SK-N-SH treated with all-trans-retinoic acid at 6 μM for 48 hours (cell line): ENCODE measurements at regions not wholly inside any gene's neighbourhood (a gene's known extent, or its start where the extent isn't known, plus 50 kb on each side); places are given as distances from the start of the nearest gene placed in this dataset.

Source experiments
- ATAC-seq: fragments of 200-7000 bp; cut with Tn5 transposase; 3 replicates; pipeline ENCODE4 v1.9.1; 2020; ENCODE audit warnings: mild to moderate bottlenecking, moderate library complexity
- ARNTL ChIP-seq: fragments of 450-650 bp; formaldehyde crosslinking; IDR thresholded peaks from 2 replicates; pipeline ENCODE4 v1.5.0; 2020; ENCODE audit warnings: low read depth, mild to moderate bottlenecking, moderate library complexity, borderline replicate concordance
- BACH2 ChIP-seq: fragments of 250-450 bp; sonication (Bioruptor Pico); IDR thresholded peaks from 2 replicates; pipeline ENCODE4 v1.9.0; 2021; ENCODE audit warnings: mild to moderate bottlenecking, borderline replicate concordance
- CREB5 ChIP-seq: fragments of 250-450 bp; sonication (Bioruptor Pico); IDR thresholded peaks from 2 replicates; pipeline ENCODE4 v1.5.1; 2020; ENCODE audit warnings: low read depth, mild to moderate bottlenecking, moderate library complexity
- CSDC2 ChIP-seq: fragments of 250-450 bp; sonication (Bioruptor Pico); IDR thresholded peaks from 2 replicates; pipeline ENCODE4 v1.5.0; 2020; ENCODE audit warnings: mild to moderate bottlenecking, moderate library complexity
- ESRRG ChIP-seq: fragments of 250-450 bp; sonication (Bioruptor Pico); IDR thresholded peaks from 2 replicates; pipeline ENCODE4 v1.6.1; 2021; ENCODE audit warnings: mild to moderate bottlenecking
- GLIS3 ChIP-seq: fragments of 250-450 bp; sonication (Bioruptor Pico); IDR thresholded peaks from 2 replicates; pipeline ENCODE4 v1.5.0; 2020; ENCODE audit warnings: mild to moderate bottlenecking, moderate library complexity
- ISL1 ChIP-seq: fragments of 250-450 bp; sonication (Bioruptor Pico); IDR thresholded peaks from 2 replicates; pipeline ENCODE4 v2.1.2; 2022; ENCODE audit warnings: mild to moderate bottlenecking, moderate library complexity
- OSR1 ChIP-seq: fragments of 250-450 bp; sonication (Bioruptor Pico); IDR thresholded peaks from 2 replicates; pipeline ENCODE4 v1.8.0; 2022; ENCODE audit warnings: moderate library complexity, mild to moderate bottlenecking, inconsistent platforms
- PPARA ChIP-seq: fragments of 250-450 bp; sonication (Bioruptor Pico); IDR thresholded peaks from 2 replicates; pipeline ENCODE4 v1.5.0; 2020; ENCODE audit warnings: mild to moderate bottlenecking, borderline replicate concordance
- RARB ChIP-seq: fragments of 250-450 bp; sonication (Bioruptor Pico); IDR thresholded peaks from 2 replicates; pipeline ENCODE4 v1.8.0; 2021; ENCODE audit warnings: mild to moderate bottlenecking, moderate library complexity
- SNAI2 ChIP-seq: fragments of 250-450 bp; sonication (Bioruptor Pico); IDR thresholded peaks from 2 replicates; pipeline ENCODE4 v1.5.0; 2020; ENCODE audit warnings: mild to moderate bottlenecking, moderate library complexity
- TCF4 ChIP-seq: fragments of 250-450 bp; sonication (Bioruptor Pico); IDR thresholded peaks from 2 replicates; pipeline ENCODE4 v1.8.0; 2021; ENCODE audit warnings: mild to moderate bottlenecking, moderate library complexity, borderline replicate concordance
- TOX ChIP-seq: fragments of 250-450 bp; sonication (Bioruptor Pico); IDR thresholded peaks from 2 replicates; pipeline ENCODE4 v1.8.0; 2021; ENCODE audit warnings: mild to moderate bottlenecking, moderate library complexity, borderline replicate concordance
- TSHZ2 ChIP-seq: fragments of 250-450 bp; sonication (Bioruptor Pico); IDR thresholded peaks from 2 replicates; pipeline ENCODE4 v1.5.0; 2020; ENCODE audit warnings: mild to moderate bottlenecking, moderate library complexity
- ZC3H10 ChIP-seq: fragments of 250-450 bp; sonication (Bioruptor Pico); IDR thresholded peaks from 2 replicates; pipeline ENCODE4 v1.5.1; 2021; ENCODE audit warnings: mild to moderate bottlenecking, moderate library complexity
- ZFP3 ChIP-seq: fragments of 250-450 bp; sonication (Bioruptor Pico); IDR thresholded peaks from 2 replicates; pipeline ENCODE4 v1.5.0; 2020; ENCODE audit warnings: mild to moderate bottlenecking, moderate library complexity
- ZNF565 ChIP-seq: fragments of 450-650 bp; formaldehyde crosslinking; conservative IDR thresholded peaks from 2 replicates; pipeline ENCODE4 v1.5.0; 2020; ENCODE audit warnings: low read depth, mild to moderate bottlenecking, moderate library complexity
- ZNF70 ChIP-seq: fragments of 450-650 bp; formaldehyde crosslinking; IDR thresholded peaks from 2 replicates; pipeline ENCODE4 v1.5.0; 2020; ENCODE audit warnings: mild to moderate bottlenecking, moderate library complexity
- ZNF8 ChIP-seq: fragments of 450-650 bp; formaldehyde crosslinking; IDR thresholded peaks from 2 replicates; pipeline ENCODE4 v1.5.0; 2020; ENCODE audit warnings: mild to moderate bottlenecking, moderate library complexity
- TF ChIP-seq, protein P1 (sequence below): fragments of 250-450 bp; sonication (Bioruptor Pico); IDR thresholded peaks from 2 replicates; pipeline ENCODE4 v1.5.1; 2021; ENCODE audit warnings: mild to moderate bottlenecking, moderate library complexity

GRCh38 chr12:43245947-43246346 is 306.1 kb downstream of the ADAMTS20 start:
- no peak for TF ChIP-seq TOX (CRISPR knock-in tag)
- TF ChIP-seq CSDC2 = no peak
- TF ChIP-seq, protein P1, sequence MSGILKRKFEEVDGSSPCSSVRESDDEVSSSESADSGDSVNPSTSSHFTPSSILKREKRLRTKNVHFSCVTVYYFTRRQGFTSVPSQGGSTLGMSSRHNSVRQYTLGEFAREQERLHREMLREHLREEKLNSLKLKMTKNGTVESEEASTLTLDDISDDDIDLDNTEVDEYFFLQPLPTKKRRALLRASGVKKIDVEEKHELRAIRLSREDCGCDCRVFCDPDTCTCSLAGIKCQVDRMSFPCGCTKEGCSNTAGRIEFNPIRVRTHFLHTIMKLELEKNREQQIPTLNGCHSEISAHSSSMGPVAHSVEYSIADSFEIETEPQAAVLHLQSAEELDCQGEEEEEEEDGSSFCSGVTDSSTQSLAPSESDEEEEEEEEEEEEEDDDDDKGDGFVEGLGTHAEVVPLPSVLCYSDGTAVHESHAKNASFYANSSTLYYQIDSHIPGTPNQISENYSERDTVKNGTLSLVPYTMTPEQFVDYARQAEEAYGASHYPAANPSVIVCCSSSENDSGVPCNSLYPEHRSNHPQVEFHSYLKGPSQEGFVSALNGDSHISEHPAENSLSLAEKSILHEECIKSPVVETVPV (CRISPR knock-in tag) = no peak
- no peak for TF ChIP-seq ESRRG (CRISPR knock-in tag)
- TF ChIP-seq ARNTL = no peak
- no peak for TF ChIP-seq SNAI2
- TF ChIP-seq BACH2 (CRISPR knock-in tag) = no peak

GRCh38 chr12:43241986-43242385 is 310.0 kb downstream of the ADAMTS20 start:
- TF ChIP-seq ESRRG (CRISPR knock-in tag) = no peak
- TF ChIP-seq SNAI2 = no peak
- TF ChIP-seq TSHZ2 = no peak
- TF ChIP-seq OSR1 (CRISPR knock-in tag) = no peak
- no peak for TF ChIP-seq TOX (CRISPR knock-in tag)
- TF ChIP-seq, all 23 proteins: peak for 0
- no peak for ATAC-seq

More at GRCh38 chr12:43245947-43246346, 306.1 kb downstream of the ADAMTS20 start:
- ATAC-seq = no peak

DNA sequence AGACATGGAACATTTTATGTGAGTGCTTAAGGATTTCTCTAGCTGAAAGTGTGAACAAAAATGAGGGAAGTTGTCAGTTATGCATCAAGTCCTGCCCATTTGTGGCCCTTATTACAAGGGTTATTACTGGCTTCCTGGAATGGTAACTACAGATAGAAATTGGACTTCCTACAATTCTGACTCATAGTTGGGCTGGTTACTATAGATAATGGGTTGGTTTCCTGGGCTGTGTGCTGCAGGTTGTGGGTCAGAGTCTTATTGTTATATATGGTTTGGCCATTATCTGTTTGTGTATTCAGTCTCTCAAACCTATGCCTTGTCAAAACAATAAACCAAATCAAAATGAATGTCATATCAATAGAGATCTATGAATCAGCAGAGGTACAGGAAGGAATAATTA is 313.7 kb downstream of the ADAMTS20 start:
- ATAC-seq = no peak
- no peak for TF ChIP-seq TSHZ2
- TF ChIP-seq, protein P1 (CRISPR knock-in tag) = no peak
- TF ChIP-seq TOX (CRISPR knock-in tag) = no peak
- no peak for TF ChIP-seq ARNTL
- TF ChIP-seq TCF4 = no peak
- TF ChIP-seq ZNF70 (CRISPR knock-in tag) = no peak
- no peak for TF ChIP-seq OSR1 (CRISPR knock-in tag)
- no peak for TF ChIP-seq ISL1 (CRISPR knock-in tag)
- no peak for TF ChIP-seq ESRRG (CRISPR knock-in tag)
- no peak for TF ChIP-seq ZC3H10 (CRISPR knock-in tag)
- TF ChIP-seq PPARA (CRISPR knock-in tag) = no peak
- no peak for TF ChIP-seq ZNF565 (CRISPR knock-in tag)
- TF ChIP-seq GLIS3 (CRISPR knock-in tag) = no peak
- TF ChIP-seq ZNF8 (CRISPR knock-in tag) = no peak
- no peak for TF ChIP-seq RARB (CRISPR knock-in tag)
- TF ChIP-seq BACH2 (CRISPR knock-in tag) = no peak
- TF ChIP-seq ZFP3 (CRISPR knock-in tag) = no peak
- no peak for TF ChIP-seq SNAI2

DNA sequence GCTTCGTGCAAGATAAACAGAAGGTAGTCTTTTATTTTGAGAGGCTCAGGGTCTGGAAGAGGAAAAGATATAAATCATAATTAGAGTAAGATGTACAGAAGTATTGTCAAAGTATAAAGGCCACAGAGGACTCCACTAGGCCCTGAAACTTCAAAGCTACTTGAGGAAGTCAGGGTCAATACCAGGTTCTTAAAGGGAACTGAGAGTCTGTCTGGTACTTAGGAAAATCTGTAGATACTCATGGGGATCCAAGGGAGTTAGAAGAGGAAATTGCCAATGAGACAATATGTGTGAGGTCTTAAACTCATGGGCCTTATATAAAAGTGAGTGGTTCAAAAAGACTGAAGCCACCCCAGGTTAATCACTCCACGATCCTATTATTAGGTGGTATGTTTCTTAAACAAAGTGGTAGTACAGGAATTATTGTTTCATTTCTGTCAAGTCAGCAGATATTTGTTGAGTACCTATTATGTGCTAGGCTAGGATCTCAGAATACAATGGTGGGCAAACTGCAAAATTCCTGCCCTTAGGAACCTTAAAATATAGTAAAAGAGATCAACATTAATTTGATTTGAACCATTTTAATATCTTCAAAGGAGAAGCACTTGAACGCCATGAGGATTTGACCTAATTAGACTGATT is 314.6 kb downstream of the ADAMTS20 start:
- no peak for ATAC-seq
- TF ChIP-seq ZC3H10 (CRISPR knock-in tag) = no peak
- TF ChIP-seq TSHZ2 = no peak
- TF ChIP-seq ISL1 (CRISPR knock-in tag) = no peak
- no peak for TF ChIP-seq TOX (CRISPR knock-in tag)
- no peak for TF ChIP-seq CREB5
